HCT116 (cell line): ENCODE measurements at regions not wholly inside any gene's neighbourhood (a gene's known extent, or its start where the extent isn't known, plus 50 kb on each side); places are given as distances from the start of the nearest gene placed in this dataset.

Source experiments
- ATAC-seq: fragments of 200-7000 bp; cut with Tn5 transposase; 2 replicates; pipeline ENCODE4 v1.9.1; 2020; ENCODE audit warnings: mild to moderate bottlenecking, moderate library complexity
- BruUV-seq: library from RNA; stranded (reverse); fragments of 400-500 nt; replicated peaks from 2 replicates; lab custom pipeline; 2021; lab: Mats Ljungman, UMichigan
- CTCF ChIA-PET: fragments of 300-600 bp; sonication (Branson Sonifier 250); formaldehyde crosslinking; loops from one replicate; lab custom pipeline; 2021; ENCODE audit warnings: antibody characterized with exemption; lab: Charles Lee
- POLR2A ChIA-PET: fragments of 300-600, 350-600 bp; sonication (Branson Sonifier 250); formaldehyde crosslinking; loops from one replicate; lab custom pipeline; 2021; ENCODE audit warnings: antibody characterized with exemption; lab: Charles Lee
- RAD21 ChIA-PET, 2 experiments: fragments of 300-600 bp; sonication (Branson Sonifier 250); formaldehyde crosslinking; loops; one replicate each; lab custom pipeline; 2023; ENCODE audit warnings: low total read pairs in 2 of 2; ENCODE audit not compliant: uncharacterized antibody in 2 of 2, unreplicated experiment in 2 of 2, low non-redundant PET in 1 of 2; lab: Charles Lee
- DNase-seq: peaks from one replicate; pipeline ENCODE4 v3.0.0-alpha.2; 2010; ENCODE audit warnings: low read depth, low spot score
- H2AFZ ChIP-seq: fragments of 200-600 bp; shearing (Covaris generic), sonication (generic); 2 replicates; pipeline ENCODE4 v1.6.1; 2017; ENCODE audit warnings: low read depth, mixed run types, mixed read lengths, antibody characterized with exemption, low read length; ENCODE audit not compliant: poor library complexity, severe bottlenecking
- H3K27ac ChIP-seq: 2 replicates; pipeline ENCODE4 v1.5.1; 2012; ENCODE audit warnings: low read depth, low read length
- H3K27me3 ChIP-seq: fragments of 200-600 bp; sonication (generic); 2 replicates; pipeline ENCODE4 v1.6.1; 2016; ENCODE audit warnings: mixed run types, low read length, mixed read lengths; ENCODE audit not compliant: insufficient read depth
- H3K36me3 ChIP-seq, 2 experiments: fragments of 200-500 bp in 1 of 2; fragments of 200-600 bp in 1 of 2; sonication (Bioruptor generic) in 1 of 2; sonication (generic) in 1 of 2; 2 replicates each; pipeline versions ENCODE4 v1.5.1 to v1.6.1; 2014 to 2016; ENCODE audit warnings: low read length in 2 of 2, inconsistent platforms in 1 of 2, mixed read lengths in 1 of 2, mixed run types in 1 of 2; ENCODE audit not compliant: insufficient read depth in 2 of 2, control insufficient read depth in 1 of 2
- H3K4me1 ChIP-seq, 2 experiments: fragments of 200-600 bp in 1 of 2; sonication (generic) in 1 of 2; 2 replicates each; pipeline versions ENCODE4 v1.5.1 to v1.6.1; 2012 to 2017; ENCODE audit warnings: low read length in 2 of 2, inconsistent platforms in 1 of 2, mild to moderate bottlenecking in 1 of 2, mixed read lengths in 1 of 2, mixed run types in 1 of 2, moderate library complexity in 1 of 2; ENCODE audit not compliant: insufficient read depth in 2 of 2, control insufficient read depth in 1 of 2
- H3K4me2 ChIP-seq: fragments of 200-600 bp; sonication (generic); 2 replicates; pipeline ENCODE4 v1.6.1; 2017; ENCODE audit warnings: mixed run types, low read length, mixed read lengths
- H3K4me3 ChIP-seq, 2 experiments: fragments of 200-600 bp in 1 of 2; sonication (generic) in 1 of 2; replicated peaks in 1 of 2; 2 replicates each; pipeline ENCODE4 v1.5.1; 2011 to 2016; ENCODE audit warnings: low read length in 2 of 2, control low read depth in 1 of 2, low read depth in 1 of 2, mild to moderate bottlenecking in 1 of 2, mixed read lengths in 1 of 2, mixed run types in 1 of 2
- H3K79me2 ChIP-seq: fragments of 200-600 bp; sonication (generic); 2 replicates; pipeline ENCODE4 v1.6.1; 2017; ENCODE audit warnings: mild to moderate bottlenecking, mixed run types, low read length, moderate library complexity, mixed read lengths; ENCODE audit not compliant: insufficient read depth
- H3K9ac ChIP-seq: fragments of 200-600 bp; sonication (generic); 2 replicates; pipeline ENCODE4 v1.6.1; 2016; ENCODE audit warnings: low read length, mixed read lengths
- H3K9me2 ChIP-seq: fragments of 200-600 bp; sonication (generic), shearing (Covaris generic); 2 replicates; pipeline ENCODE4 v1.6.1; 2017; ENCODE audit warnings: mixed run types, mild to moderate bottlenecking, moderate library complexity; ENCODE audit not compliant: insufficient read depth
- H3K9me3 ChIP-seq, 2 experiments: fragments of 200-500 bp in 1 of 2; fragments of 200-600 bp in 1 of 2; sonication (Bioruptor generic) in 1 of 2; sonication (generic) in 1 of 2; 2 replicates each; pipeline ENCODE4 v1.6.1; 2014 to 2017; ENCODE audit warnings: low read length in 2 of 2, mixed read lengths in 2 of 2, inconsistent platforms in 1 of 2, low read depth in 1 of 2, mild to moderate bottlenecking in 1 of 2, mixed run types in 1 of 2, moderate library complexity in 1 of 2; ENCODE audit not compliant: control insufficient read depth in 1 of 2, insufficient read depth in 1 of 2
- H4K20me1 ChIP-seq: fragments of 200-600 bp; sonication (generic), shearing (Covaris generic); 2 replicates; pipeline ENCODE4 v1.6.1; 2017; ENCODE audit warnings: mixed run types, mild to moderate bottlenecking, moderate library complexity; ENCODE audit not compliant: insufficient read depth
- ATF3 ChIP-seq: IDR thresholded peaks from 2 replicates; pipeline ENCODE4 v1.6.1; 2012
- CBX3 ChIP-seq: IDR thresholded peaks from 2 replicates; pipeline ENCODE4 v1.6.1; 2012; ENCODE audit warnings: low read depth
- CEBPB ChIP-seq: IDR thresholded peaks from 2 replicates; pipeline ENCODE4 v1.6.1; 2012; ENCODE audit warnings: low read depth
- ELF1 ChIP-seq: IDR thresholded peaks from 2 replicates; pipeline ENCODE4 v1.6.1; 2012; ENCODE audit warnings: low read depth, borderline replicate concordance
- EZH2 ChIP-seq: fragments of 200-600 bp; sonication (generic); IDR thresholded peaks from 2 replicates; pipeline ENCODE4 v1.6.1; 2017; ENCODE audit warnings: antibody characterized with exemption, mixed run types
- EZH2phosphoT487 ChIP-seq: fragments of 200-600 bp; IDR thresholded peaks from 2 replicates; pipeline ENCODE4 v1.6.1; 2018; ENCODE audit warnings: antibody characterized with exemption, borderline replicate concordance
- FOSL1 ChIP-seq: IDR thresholded peaks from 2 replicates; pipeline ENCODE4 v1.6.1; 2012; ENCODE audit warnings: low read depth
- JUND ChIP-seq: IDR thresholded peaks from 2 replicates; pipeline ENCODE4 v1.6.1; 2012
- MAX ChIP-seq: IDR thresholded peaks from 2 replicates; pipeline ENCODE4 v1.6.1; 2012
- POLR2A ChIP-seq: IDR thresholded peaks from 2 replicates; pipeline ENCODE4 v1.7.0; 2011; ENCODE audit warnings: borderline replicate concordance; ENCODE audit not compliant: insufficient read depth, insufficient read length; ENCODE audit errors: extremely low read depth
- POLR2AphosphoS5 ChIP-seq: IDR thresholded peaks from 2 replicates; pipeline ENCODE4 v1.6.1; 2011; ENCODE audit warnings: mild to moderate bottlenecking, low read depth, low read length, moderate library complexity
- RAD21 ChIP-seq: IDR thresholded peaks from 2 replicates; pipeline ENCODE4 v1.6.1; 2012; ENCODE audit warnings: low read depth, mild to moderate bottlenecking
- REST ChIP-seq: IDR thresholded peaks from 2 replicates; pipeline ENCODE4 v1.6.1; 2012; ENCODE audit warnings: low read depth
- SIN3A ChIP-seq: IDR thresholded peaks from 2 replicates; pipeline ENCODE4 v1.6.1; 2012; ENCODE audit warnings: low read depth
- SP1 ChIP-seq: IDR thresholded peaks from 2 replicates; pipeline ENCODE4 v1.6.1; 2012; ENCODE audit warnings: low read depth
- SRF ChIP-seq: IDR thresholded peaks from 2 replicates; pipeline ENCODE4 v1.6.1; 2012; ENCODE audit warnings: low read depth
- TCF7L2 ChIP-seq: IDR thresholded peaks from 2 replicates; pipeline ENCODE4 v1.7.0; 2011; ENCODE audit warnings: borderline replicate concordance, inconsistent platforms; ENCODE audit not compliant: insufficient read depth, insufficient read length; ENCODE audit errors: extremely low read depth
- YY1 ChIP-seq: IDR thresholded peaks from 2 replicates; pipeline ENCODE4 v1.6.1; 2011; ENCODE audit warnings: low read length, low read depth, moderate library complexity, mild to moderate bottlenecking; ENCODE audit not compliant: insufficient replicate concordance; ENCODE audit errors: extremely low read depth
- ZFX ChIP-seq: fragments of 450-650 bp; IDR thresholded peaks from 2 replicates; pipeline ENCODE4 v1.6.1; 2017
- ZNF274 ChIP-seq: fragments of 200-500 bp; sonication (Bioruptor generic); IDR thresholded peaks from 2 replicates; pipeline ENCODE4 v1.6.1; 2014; ENCODE audit warnings: mild to moderate bottlenecking, low read depth, low read length, inconsistent platforms
- intact Hi-C: fragments of 100-400 bp; cut with micrococcal nuclease; formaldehyde crosslinking; loops from 2 replicates; pipeline ENCODE4 v1.10.0; 2022
- TF ChIP-seq, protein P1 (sequence below): IDR thresholded peaks from 2 replicates; pipeline ENCODE4 v1.6.1; 2011; ENCODE audit warnings: mild to moderate bottlenecking, low read length, moderate library complexity; ENCODE audit not compliant: insufficient replicate concordance; ENCODE audit errors: extremely low read depth

- TF ChIP-seq ELF1, result no peak
- no peak for TF ChIP-seq YY1
These were observed 540.2 kb upstream of the ZNF462 start (continued) for GRCh38 chr9:106322706-106323245.

DNA sequence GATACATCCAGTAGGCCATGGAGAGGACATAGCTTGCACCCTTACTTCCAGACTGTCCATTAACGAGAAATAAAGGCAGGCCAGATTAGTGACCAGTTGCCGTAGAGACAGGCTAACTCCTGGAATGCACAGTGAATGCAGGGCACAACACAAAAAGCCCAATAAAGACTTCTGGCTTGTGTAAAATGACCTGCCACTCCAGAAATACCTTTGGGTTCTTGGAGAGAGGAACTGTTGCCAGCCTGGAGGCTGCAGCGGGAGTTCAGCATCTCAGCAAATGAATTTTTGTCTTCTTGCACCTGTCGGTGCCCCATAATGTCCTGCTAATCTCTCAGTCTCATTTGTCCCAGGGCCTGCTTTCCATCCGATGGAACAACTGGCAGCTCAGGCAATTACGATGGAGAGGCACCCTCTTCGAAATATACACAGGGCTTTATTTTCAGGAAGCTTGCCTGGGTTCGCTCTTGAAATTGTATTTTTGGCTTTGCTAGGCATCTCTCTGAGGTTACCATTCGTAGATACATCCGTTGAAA lies 538.8 kb upstream of the ZNF462 start:
- ChIA-PET RAD21 (no interaction called here), CTCF (no interaction called here), POLR2A (no interaction called here)
- Histone ChIP-seq H3K4me2 (no peak overlapping the region), H3K9me3 (no peaks in the 10 kb centered on the region), H3K9me2 (no peaks in the 10 kb centered on the region), H4K20me1 (no peaks in the 10 kb centered on the region), H3K4me1 (no peaks in the 10 kb centered on the region), H3K4me3 (no peak overlapping the region), H3K36me3 (no peaks in the 10 kb centered on the region), H3K79me2 (no peaks in the 10 kb centered on the region), H3K27me3 (peaks cover 20% of the 10 kb centered on the region; the same call in 1 of the 2 replicates), H3K9ac (no peak overlapping the region), H3K27ac (no peak overlapping the region), H2AFZ (no peak overlapping the region)
- no peak for TF ChIP-seq MAX
- no peak for TF ChIP-seq CBX3
- TF ChIP-seq SP1, result no peak
- TF ChIP-seq ELF1, result no peak
- no peak for TF ChIP-seq RAD21
- TF ChIP-seq, protein P1, sequence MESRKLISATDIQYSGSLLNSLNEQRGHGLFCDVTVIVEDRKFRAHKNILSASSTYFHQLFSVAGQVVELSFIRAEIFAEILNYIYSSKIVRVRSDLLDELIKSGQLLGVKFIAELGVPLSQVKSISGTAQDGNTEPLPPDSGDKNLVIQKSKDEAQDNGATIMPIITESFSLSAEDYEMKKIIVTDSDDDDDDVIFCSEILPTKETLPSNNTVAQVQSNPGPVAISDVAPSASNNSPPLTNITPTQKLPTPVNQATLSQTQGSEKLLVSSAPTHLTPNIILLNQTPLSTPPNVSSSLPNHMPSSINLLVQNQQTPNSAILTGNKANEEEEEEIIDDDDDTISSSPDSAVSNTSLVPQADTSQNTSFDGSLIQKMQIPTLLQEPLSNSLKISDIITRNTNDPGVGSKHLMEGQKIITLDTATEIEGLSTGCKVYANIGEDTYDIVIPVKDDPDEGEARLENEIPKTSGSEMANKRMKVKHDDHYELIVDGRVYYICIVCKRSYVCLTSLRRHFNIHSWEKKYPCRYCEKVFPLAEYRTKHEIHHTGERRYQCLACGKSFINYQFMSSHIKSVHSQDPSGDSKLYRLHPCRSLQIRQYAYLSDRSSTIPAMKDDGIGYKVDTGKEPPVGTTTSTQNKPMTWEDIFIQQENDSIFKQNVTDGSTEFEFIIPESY, result no peak
- no peak for TF ChIP-seq EZH2
- no peak for TF ChIP-seq ZFX
- TF ChIP-seq EZH2phosphoT487, result no peak
- no peak for TF ChIP-seq POLR2AphosphoS5
- no peak for TF ChIP-seq FOSL1
- TF ChIP-seq SRF, result no peak
- no peak for TF ChIP-seq POLR2A
- no peak for TF ChIP-seq REST
- TF ChIP-seq ATF3, result no peak
- TF ChIP-seq JUND, result no peak
- TF ChIP-seq SIN3A, result no peak
- TF ChIP-seq CEBPB, result no peak
- TF ChIP-seq TCF7L2, result no peak
- no peak for TF ChIP-seq ZNF274
- intact Hi-C loops, result no loop called here
- DNase-seq (no peak), ATAC-seq (no peak)
- BruUV-seq, result no TSS peak
